ENCODE measurements at regions not wholly inside any gene's neighbourhood (a gene's known extent, or its start where the extent isn't known, plus 50 kb on each side); places are given as distances from the start of the nearest gene placed in this dataset.
"Not testable (repeated sequence)": the region's sequence is repeated elsewhere in the genome, so short reads cannot be mapped to it uniquely, and the experiment has no call there.

DNA sequence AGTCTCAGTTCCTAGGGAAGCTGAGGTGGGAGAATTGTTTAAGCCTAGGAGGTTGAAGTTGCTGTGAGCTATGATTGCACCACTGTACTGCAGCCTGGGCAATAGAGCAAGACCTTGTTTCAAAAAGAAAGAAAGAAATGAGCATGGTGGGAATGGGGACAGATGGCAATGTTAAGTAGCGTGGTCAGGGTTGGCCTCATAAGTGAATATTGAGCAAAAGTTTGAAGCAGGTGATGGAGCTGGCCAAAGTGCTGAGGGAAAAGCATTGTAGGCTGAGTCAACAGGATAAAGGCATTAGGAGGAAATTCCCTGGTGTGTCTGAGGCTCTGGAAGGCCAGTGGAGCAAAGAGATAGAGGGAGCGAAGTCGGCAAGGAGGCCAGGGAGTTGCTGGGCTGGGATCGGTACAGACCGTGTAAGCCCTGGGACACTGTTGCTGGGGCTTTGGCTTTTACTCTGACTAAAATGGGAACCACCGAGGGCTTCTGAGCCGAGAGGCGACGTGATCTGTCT is 151.0 kb downstream of the RALA start:
- TF ChIP-seq, protein P1, sequence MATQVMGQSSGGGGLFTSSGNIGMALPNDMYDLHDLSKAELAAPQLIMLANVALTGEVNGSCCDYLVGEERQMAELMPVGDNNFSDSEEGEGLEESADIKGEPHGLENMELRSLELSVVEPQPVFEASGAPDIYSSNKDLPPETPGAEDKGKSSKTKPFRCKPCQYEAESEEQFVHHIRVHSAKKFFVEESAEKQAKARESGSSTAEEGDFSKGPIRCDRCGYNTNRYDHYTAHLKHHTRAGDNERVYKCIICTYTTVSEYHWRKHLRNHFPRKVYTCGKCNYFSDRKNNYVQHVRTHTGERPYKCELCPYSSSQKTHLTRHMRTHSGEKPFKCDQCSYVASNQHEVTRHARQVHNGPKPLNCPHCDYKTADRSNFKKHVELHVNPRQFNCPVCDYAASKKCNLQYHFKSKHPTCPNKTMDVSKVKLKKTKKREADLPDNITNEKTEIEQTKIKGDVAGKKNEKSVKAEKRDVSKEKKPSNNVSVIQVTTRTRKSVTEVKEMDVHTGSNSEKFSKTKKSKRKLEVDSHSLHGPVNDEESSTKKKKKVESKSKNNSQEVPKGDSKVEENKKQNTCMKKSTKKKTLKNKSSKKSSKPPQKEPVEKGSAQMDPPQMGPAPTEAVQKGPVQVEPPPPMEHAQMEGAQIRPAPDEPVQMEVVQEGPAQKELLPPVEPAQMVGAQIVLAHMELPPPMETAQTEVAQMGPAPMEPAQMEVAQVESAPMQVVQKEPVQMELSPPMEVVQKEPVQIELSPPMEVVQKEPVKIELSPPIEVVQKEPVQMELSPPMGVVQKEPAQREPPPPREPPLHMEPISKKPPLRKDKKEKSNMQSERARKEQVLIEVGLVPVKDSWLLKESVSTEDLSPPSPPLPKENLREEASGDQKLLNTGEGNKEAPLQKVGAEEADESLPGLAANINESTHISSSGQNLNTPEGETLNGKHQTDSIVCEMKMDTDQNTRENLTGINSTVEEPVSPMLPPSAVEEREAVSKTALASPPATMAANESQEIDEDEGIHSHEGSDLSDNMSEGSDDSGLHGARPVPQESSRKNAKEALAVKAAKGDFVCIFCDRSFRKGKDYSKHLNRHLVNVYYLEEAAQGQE (IDR thresholded peaks at IDR 0.05; ENCODE audit: low read depth), result peak; percentile 55
- not testable (repeated sequence) for TF ChIP-seq ZBTB7A (IDR thresholded peaks at IDR 0.05; ENCODE audit: low read depth); CEBPB (IDR thresholded peaks at IDR 0.05); RAD21 (IDR thresholded peaks at IDR 0.05; ENCODE audit: low read depth); EP300 (IDR thresholded peaks at IDR 0.05; ENCODE audit: borderline replicate concordance); TAF1 (IDR thresholded peaks at IDR 0.05; ENCODE audit: low read depth)
- TF ChIP-seq, protein P2, sequence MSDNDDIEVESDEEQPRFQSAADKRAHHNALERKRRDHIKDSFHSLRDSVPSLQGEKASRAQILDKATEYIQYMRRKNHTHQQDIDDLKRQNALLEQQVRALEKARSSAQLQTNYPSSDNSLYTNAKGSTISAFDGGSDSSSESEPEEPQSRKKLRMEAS (IDR thresholded peaks at IDR 0.05), result not testable (repeated sequence)
